ENCODE measurements at regions not wholly inside any gene's neighbourhood (a gene's known extent, or its start where the extent isn't known, plus 50 kb on each side); places are given as distances from the start of the nearest gene placed in this dataset.

DNA sequence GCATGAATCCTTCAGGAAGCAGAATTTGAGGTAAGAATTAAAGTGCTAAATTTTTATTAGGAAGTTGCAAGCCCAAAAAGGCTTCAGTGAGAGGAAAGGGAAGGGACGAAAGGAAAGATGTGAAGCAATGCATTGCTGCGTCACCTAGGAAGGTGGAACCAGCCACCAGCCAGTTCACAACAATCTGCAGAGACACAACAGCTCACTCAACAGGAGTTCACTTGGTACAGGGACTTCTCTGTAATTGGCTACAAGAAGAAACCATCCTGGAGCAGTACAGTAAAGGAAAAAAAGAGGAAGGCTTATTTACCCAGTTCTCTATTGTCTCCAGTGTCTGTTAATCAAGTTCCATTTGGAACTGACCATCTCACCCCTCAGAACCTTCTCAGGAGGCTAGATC, 157.6 kb downstream of the HNRNPD start:
- Mint-ChIP-seq H3K4me3 (ENCODE audit: low read depth) (no peak overlapping the region), H3K4me1 (ENCODE audit: low read depth) (peaks cover 28% of the 10 kb centered on the region), H3K9me3 (ENCODE audit: low read depth) (peaks cover 7% of the 10 kb centered on the region), H3K27ac (no peak overlapping the region), H3K36me3 (ENCODE audit: insufficient read depth) (no peaks in the 10 kb centered on the region), H3K27me3 (no peaks in the 10 kb centered on the region)
- no peak for TF ChIP-seq CTCF (IDR thresholded peaks at IDR 0.05; ENCODE audit: unreplicated experiment)
- DNase-seq (ENCODE audit: low spot score, unreplicated experiment) = no peak

- Mint-ChIP-seq H3K27ac (no peak overlapping the region), H3K4me3 (ENCODE audit: low read depth) (no peak overlapping the region), H3K9me3 (ENCODE audit: low read depth) (peaks cover 7% of the 10 kb centered on the region), H3K36me3 (ENCODE audit: insufficient read depth) (no peaks in the 10 kb centered on the region), H3K27me3 (no peaks in the 10 kb centered on the region), H3K4me1 (ENCODE audit: low read depth) (peaks cover 30% of the 10 kb centered on the region)
- no peak for DNase-seq (ENCODE audit: low spot score, unreplicated experiment)
- no peak for TF ChIP-seq CTCF (IDR thresholded peaks at IDR 0.05; ENCODE audit: unreplicated experiment)
These were observed 158.0 kb downstream of the HNRNPD start for GRCh38 chr4:82215800-82216199.

GRCh38 chr4:82215039-82215438, 158.8 kb downstream of the HNRNPD start:
- Mint-ChIP-seq H3K36me3 (ENCODE audit: insufficient read depth) (no peaks in the 10 kb centered on the region), H3K4me1 (ENCODE audit: low read depth) (peaks cover 30% of the 10 kb centered on the region), H3K4me3 (ENCODE audit: low read depth) (no peak overlapping the region), H3K27me3 (no peaks in the 10 kb centered on the region), H3K9me3 (ENCODE audit: low read depth) (peaks cover 7% of the 10 kb centered on the region), H3K27ac (no peak overlapping the region)
- TF ChIP-seq CTCF (IDR thresholded peaks at IDR 0.05; ENCODE audit: unreplicated experiment) = no peak
- no peak for DNase-seq (ENCODE audit: low spot score, unreplicated experiment)

DNA sequence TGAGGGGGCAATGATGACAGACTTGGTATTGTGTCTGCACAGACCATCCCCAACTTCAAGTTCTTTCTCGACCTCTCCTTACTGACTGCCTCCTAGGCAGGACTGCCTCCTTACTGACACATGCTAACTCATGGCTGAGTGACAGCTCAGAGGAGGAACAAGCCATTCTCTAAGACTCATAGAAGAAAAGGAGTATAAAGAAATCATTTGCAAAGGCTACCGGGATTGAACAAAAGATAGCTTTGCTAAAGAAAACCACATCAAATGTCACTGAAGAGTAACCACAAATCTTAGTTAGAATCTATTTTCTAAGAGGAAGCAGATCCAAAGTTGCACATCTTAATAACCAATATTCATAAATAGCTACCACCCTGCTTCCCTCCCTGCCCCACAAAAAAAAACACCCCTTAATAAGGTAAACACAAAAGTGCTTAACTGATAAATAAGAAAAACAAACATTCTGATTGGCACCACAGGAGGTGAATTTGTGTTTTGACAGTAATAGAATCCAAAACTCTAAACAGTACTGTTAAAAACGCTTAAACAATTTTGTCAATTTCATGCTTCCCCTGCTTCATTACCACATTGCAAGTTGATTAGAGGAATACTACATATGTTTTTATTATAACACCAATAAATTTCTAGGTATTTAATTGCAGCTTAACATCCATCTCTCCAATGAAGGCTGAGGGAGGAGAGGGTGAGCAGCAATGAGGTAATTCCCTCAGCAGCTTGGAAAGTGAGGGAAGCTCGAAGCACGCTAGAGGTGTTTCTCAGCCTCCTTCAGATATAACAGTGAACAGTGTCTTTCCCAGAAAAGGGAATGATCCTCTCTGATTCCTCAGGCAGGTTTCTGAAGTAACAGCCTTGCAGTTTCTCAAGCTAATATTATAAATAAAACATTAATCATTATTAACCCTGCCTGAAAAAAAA, 160.0 kb downstream of the HNRNPD start:
- Mint-ChIP-seq H3K4me1 (ENCODE audit: low read depth) (peaks cover 20% of the 10 kb centered on the region), H3K36me3 (ENCODE audit: insufficient read depth) (no peaks in the 10 kb centered on the region), H3K27me3 (no peaks in the 10 kb centered on the region), H3K4me3 (ENCODE audit: low read depth) (no peak overlapping the region), H3K27ac (no peak overlapping the region), H3K9me3 (ENCODE audit: low read depth) (peaks cover 7% of the 10 kb centered on the region)
- TF ChIP-seq CTCF (IDR thresholded peaks at IDR 0.05; ENCODE audit: unreplicated experiment) = no peak
- no peak for DNase-seq (ENCODE audit: low spot score, unreplicated experiment)

- Mint-ChIP-seq H3K27me3 (no peaks in the 10 kb centered on the region), H3K27ac (no peak overlapping the region), H3K36me3 (ENCODE audit: insufficient read depth) (peaks cover 2% of the 10 kb centered on the region), H3K9me3 (ENCODE audit: low read depth) (peaks cover 12% of the 10 kb centered on the region), H3K4me3 (ENCODE audit: low read depth) (no peak overlapping the region), H3K4me1 (ENCODE audit: low read depth) (no peaks in the 10 kb centered on the region)
- peak; percentile 75 for TF ChIP-seq CTCF (IDR thresholded peaks at IDR 0.05; ENCODE audit: unreplicated experiment)
- DNase-seq (ENCODE audit: low spot score, unreplicated experiment) = peak; percentile 21
These were observed 171.8 kb downstream of the HNRNPD start for GRCh38 chr4:82201805-82202641.
